Neural progenitor cell (in vitro differentiated cells): ENCODE measurements at regions not wholly inside any gene's neighbourhood (a gene's known extent, or its start where the extent isn't known, plus 50 kb on each side); places are given as distances from the start of the nearest gene placed in this dataset.
A peak's percentile ranks its signal among the peaks of the same experiment; 100 is the strongest.

Experiments
- DNase-seq: peaks from one replicate; pipeline ENCODE4 v3.0.0-alpha.2; 2016; ENCODE audit warnings: low spot score
- H2AFZ ChIP-seq: fragments of 200-600 bp; sonication (generic); replicated peaks from 2 replicates; pipeline ENCODE4 v1.6.1; 2016; ENCODE audit warnings: antibody characterized with exemption
- H3F3A ChIP-seq: fragments of 200-600 bp; sonication (generic); 2 replicates; pipeline ENCODE4 v1.6.1; 2016; ENCODE audit warnings: antibody characterized with exemption, low read depth
- H3K27ac ChIP-seq: fragments of 200-600 bp; sonication (generic); 2 replicates; pipeline ENCODE4 v1.5.1; 2016; ENCODE audit warnings: mild to moderate bottlenecking
- H3K27me3 ChIP-seq: fragments of 200-600 bp; sonication (generic); 2 replicates; pipeline ENCODE4 v1.6.1; 2016; ENCODE audit warnings: mild to moderate bottlenecking, moderate library complexity
- H3K36me3 ChIP-seq: fragments of 200-600 bp; sonication (generic); 2 replicates; pipeline ENCODE4 v1.5.1; 2016
- H3K4me1 ChIP-seq: fragments of 200-600 bp; sonication (generic); 2 replicates; pipeline ENCODE4 v1.6.1; 2016; ENCODE audit warnings: mixed run types
- H3K4me2 ChIP-seq: fragments of 200-600 bp; sonication (generic); 2 replicates; pipeline ENCODE4 v1.6.1; 2016
- H3K4me3 ChIP-seq: fragments of 200-600 bp; sonication (generic); 2 replicates; pipeline ENCODE4 v1.5.1; 2016
- H3K79me2 ChIP-seq: fragments of 200-600 bp; sonication (generic); 2 replicates; pipeline ENCODE4 v1.6.1; 2016; ENCODE audit warnings: low read depth
- H3K9ac ChIP-seq: fragments of 200-600 bp; sonication (generic); 2 replicates; pipeline ENCODE4 v1.6.1; 2016
- H3K9me3 ChIP-seq: fragments of 200-600 bp; sonication (generic); 2 replicates; pipeline ENCODE4 v1.5.1; 2016; ENCODE audit warnings: low read depth
- H4K20me1 ChIP-seq: fragments of 200-600 bp; sonication (generic); 2 replicates; pipeline ENCODE4 v1.6.1; 2016; ENCODE audit warnings: low read depth
- H3K27ac Mint-ChIP-seq: 3 replicates; pipeline ENCODE4 v1.8.0; 2021; ENCODE audit warnings: mixed read lengths
- H3K27me3 Mint-ChIP-seq: 2 replicates; pipeline ENCODE4 v1.8.0; 2022; ENCODE audit warnings: low read depth, mild to moderate bottlenecking, inconsistent platforms, moderate library complexity, mixed read lengths; ENCODE audit not compliant: insufficient read depth
- H3K36me3 Mint-ChIP-seq: 3 replicates; pipeline ENCODE4 v1.8.0; 2021; ENCODE audit warnings: mixed read lengths
- H3K4me1 Mint-ChIP-seq: 3 replicates; pipeline ENCODE4 v1.8.0; 2021; ENCODE audit warnings: mixed read lengths
- H3K4me3 Mint-ChIP-seq: 3 replicates; pipeline ENCODE4 v1.8.0; 2021; ENCODE audit warnings: mild to moderate bottlenecking, moderate library complexity, mixed read lengths
- H3K9me3 Mint-ChIP-seq: 3 replicates; pipeline ENCODE4 v1.8.0; 2020; ENCODE audit warnings: mixed read lengths
- CTCF ChIP-seq: fragments of 200-600 bp; sonication (generic); IDR thresholded peaks from 2 replicates; pipeline ENCODE4 v1.5.1; 2017; ENCODE audit warnings: antibody characterized with exemption, mild to moderate bottlenecking
- EZH2 ChIP-seq: fragments of 200-600 bp; sonication (generic); IDR thresholded peaks from 2 replicates; pipeline ENCODE4 v1.6.1; 2017; ENCODE audit warnings: antibody characterized with exemption, mild to moderate bottlenecking, moderate library complexity
- EZH2phosphoT487 ChIP-seq: fragments of 200-600 bp; sonication (generic); IDR thresholded peaks from 2 replicates; pipeline ENCODE4 v1.6.1; 2017; ENCODE audit warnings: antibody characterized with exemption

- Histone ChIP-seq H3K4me3 (no peak overlapping the region), H2AFZ (no peak overlapping the region), H3K27ac (no peak overlapping the region), H3K27me3 (no peaks in the 10 kb centered on the region), H3K9me3 (no peaks in the 10 kb centered on the region), H3K4me2 (no peak overlapping the region), H4K20me1 (no peaks in the 10 kb centered on the region), H3K4me1 (peaks cover 11% of the 10 kb centered on the region), H3K9ac (no peak overlapping the region), H3F3A (no peaks in the 10 kb centered on the region), H3K36me3 (no peaks in the 10 kb centered on the region), H3K79me2 (no peaks in the 10 kb centered on the region)
- H3K36me3 Mint-ChIP-seq: no peaks in the 10 kb centered on the region
- H3K9me3 Mint-ChIP-seq: no peaks in the 10 kb centered on the region
- peaks cover 17% of the 10 kb centered on the region for H3K4me1 Mint-ChIP-seq
- TF ChIP-seq CTCF (no peak), EZH2 (no peak), EZH2phosphoT487 (no peak)
- peaks cover 5% of the 10 kb centered on the region for H3K27me3 Mint-ChIP-seq
- no peak overlapping the region for H3K27ac Mint-ChIP-seq
- DNase-seq: no peak
- no peak overlapping the region for H3K4me3 Mint-ChIP-seq
Observed at GRCh38 chr1:90336552-90337324, 341.8 kb downstream of the ZNF326 start.

GRCh38 chr1:90335558-90335957 lies 340.6 kb downstream of the ZNF326 start:
- TF ChIP-seq EZH2: no peak
- peak; percentile 74 for TF ChIP-seq EZH2phosphoT487
- TF ChIP-seq CTCF: no peak
- H3K36me3 Mint-ChIP-seq: no peaks in the 10 kb centered on the region

GRCh38 chr1:90334137-90334536 lies 339.2 kb downstream of the ZNF326 start:
- peaks cover 11% of the 10 kb centered on the region for H3K4me1 ChIP-seq
- no peaks in the 10 kb centered on the region for H4K20me1 ChIP-seq
- no peaks in the 10 kb centered on the region for H3K36me3 Mint-ChIP-seq
- H3K9ac ChIP-seq: no peak overlapping the region
- DNase-seq: no peak
- H3K9me3 Mint-ChIP-seq: no peaks in the 10 kb centered on the region
- no peaks in the 10 kb centered on the region for H3K79me2 ChIP-seq
- H3K27me3 Mint-ChIP-seq: peaks cover 5% of the 10 kb centered on the region
- H3K27ac Mint-ChIP-seq: no peak overlapping the region
- no peaks in the 10 kb centered on the region for H3K9me3 ChIP-seq
- H3K4me3 Mint-ChIP-seq: no peak overlapping the region
- no peak for TF ChIP-seq EZH2phosphoT487
- TF ChIP-seq EZH2: no peak
- no peak for TF ChIP-seq CTCF
- H3K4me3 ChIP-seq: no peak overlapping the region
- no peak overlapping the region for H3K4me2 ChIP-seq
- H3F3A ChIP-seq: no peaks in the 10 kb centered on the region
- no peak overlapping the region for H3K27ac ChIP-seq
- no peaks in the 10 kb centered on the region for H3K36me3 ChIP-seq
- peaks cover 14% of the 10 kb centered on the region for H3K4me1 Mint-ChIP-seq
- no peaks in the 10 kb centered on the region for H3K27me3 ChIP-seq
- no peak overlapping the region for H2AFZ ChIP-seq

More at GRCh38 chr1:90335558-90335957, 340.6 kb downstream of the ZNF326 start:
- H3K9me3 ChIP-seq: no peaks in the 10 kb centered on the region
- no peaks in the 10 kb centered on the region for H3K36me3 ChIP-seq
- Mint-ChIP-seq H3K27ac (peak overlapping the region; percentile 1), H3K9me3 (no peaks in the 10 kb centered on the region), H3K4me3 (no peak overlapping the region), H3K27me3 (peaks cover 5% of the 10 kb centered on the region), H3K4me1 (peaks cover 17% of the 10 kb centered on the region)
- no peaks in the 10 kb centered on the region for H3K27me3 ChIP-seq
- H2AFZ ChIP-seq: no peak overlapping the region
- H3K27ac ChIP-seq: no peak overlapping the region
- H3K4me1 ChIP-seq: peaks cover 11% of the 10 kb centered on the region
- no peak overlapping the region for H3K9ac ChIP-seq
- H3K4me3 ChIP-seq: no peak overlapping the region
- peak; percentile 57 for DNase-seq
- no peaks in the 10 kb centered on the region for H3F3A ChIP-seq
- H4K20me1 ChIP-seq: no peaks in the 10 kb centered on the region
- no peak overlapping the region for H3K4me2 ChIP-seq
- H3K79me2 ChIP-seq: no peaks in the 10 kb centered on the region
